ENCODE measurements at regions not wholly inside any gene's neighbourhood (a gene's known extent, or its start where the extent isn't known, plus 50 kb on each side); places are given as distances from the start of the nearest gene placed in this dataset.
"Not testable (repeated sequence)": the region's sequence is repeated elsewhere in the genome, so short reads cannot be mapped to it uniquely, and the experiment has no call there.

DNA sequence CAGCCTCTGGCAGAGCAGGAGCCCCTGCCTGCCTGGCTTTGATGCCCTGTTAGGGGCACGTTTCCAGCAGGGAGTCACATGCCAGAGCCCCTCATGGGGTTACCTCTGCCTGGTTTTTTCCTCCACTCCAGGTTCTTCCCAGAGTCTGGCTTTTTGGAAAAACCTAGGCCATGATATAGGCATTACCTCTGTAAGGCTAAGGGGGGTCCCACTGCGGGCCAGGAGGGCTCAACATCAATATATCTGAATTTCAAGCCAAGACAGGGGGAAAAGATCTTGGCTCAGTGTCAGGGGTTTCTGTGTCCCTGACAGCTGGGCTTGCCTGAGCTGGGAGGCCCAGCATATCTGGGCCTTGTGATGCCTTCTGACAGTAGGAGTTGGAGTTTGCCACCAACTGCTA lies 127.4 kb downstream of the POTEH start:
- not testable (repeated sequence) for TF ChIP-seq CTCF (IDR thresholded peaks at IDR 0.05; ENCODE audit: poor library complexity); EZH2phosphoT487 (IDR thresholded peaks at IDR 0.05; ENCODE audit: low read depth, severe bottlenecking, unreplicated experiment)

All from hepatocyte (in vitro differentiated cells).